B cell (primary cell): ENCODE measurements at regions not wholly inside any gene's neighbourhood (a gene's known extent, or its start where the extent isn't known, plus 50 kb on each side); places are given as distances from the start of the nearest gene placed in this dataset.

Source experiments
- ATAC-seq: fragments of 200-7000 bp; cut with Tn5 transposase; one replicate; pipeline ENCODE4 v1.10.0; 2021; ENCODE audit warnings: low read depth, mild to moderate bottlenecking, moderate number of reproducible peaks, moderate library complexity
- CTCF ChIA-PET: fragments of 350-600 bp; sonication (Branson Sonifier 250); formaldehyde crosslinking; loops from one replicate; lab custom pipeline; 2021; ENCODE audit warnings: antibody characterized with exemption, inconsistent platforms; lab: Charles Lee
- POLR2A ChIA-PET: fragments of 350-600 bp; sonication (Branson Sonifier 250); formaldehyde crosslinking; loops from one replicate; lab custom pipeline; 2021; ENCODE audit warnings: antibody characterized with exemption; lab: Charles Lee
- DNase-seq: peaks from one replicate; pipeline ENCODE4 v3.0.0; 2013
- H2AFZ ChIP-seq: 2 replicates; pipeline ENCODE4 v1.6.1; 2012; ENCODE audit warnings: mild to moderate bottlenecking, low read depth, low read length; ENCODE audit not compliant: insufficient read depth, poor library complexity, severe bottlenecking
- H3K27ac ChIP-seq, 2 donors: 1 replicate in 1 of 2; 2 replicates in 1 of 2; pipeline ENCODE4 v1.5.1; 2012 to 2013; ENCODE audit warnings: low read length in 2 of 2, mild to moderate bottlenecking in 2 of 2, moderate library complexity in 1 of 2
- H3K27me3 ChIP-seq, 4 experiments: fragments of 200-600 bp in 1 of 4; sonication (generic) in 1 of 4; replicated peaks in 1 of 4; 1 replicate in 2 of 4; 2 replicates in 2 of 4; pipeline versions ENCODE4 v1.6.1 to v1.7.0; 2013 to 2016; ENCODE audit warnings: low read length in 3 of 4, mild to moderate bottlenecking in 2 of 4, mixed read lengths in 1 of 4, moderate library complexity in 1 of 4; ENCODE audit not compliant: insufficient read depth in 4 of 4, control insufficient read depth in 3 of 4; ENCODE audit errors: control extremely low read depth in 1 of 4
- H3K36me3 ChIP-seq, 2 experiments: replicated peaks in 1 of 2; 1 replicate in 1 of 2; 2 replicates in 1 of 2; pipeline versions ENCODE4 v1.6.1 to v1.7.1; 2013; ENCODE audit warnings: low read length in 1 of 2; ENCODE audit not compliant: insufficient read depth in 2 of 2, control insufficient read depth in 1 of 2; ENCODE audit errors: control extremely low read depth in 1 of 2, extremely low read depth in 1 of 2
- H3K4me1 ChIP-seq, 2 donors: fragments of 200-600 bp in 1 of 2; sonication (generic) in 1 of 2; 1 replicate in 1 of 2; 2 replicates in 1 of 2; pipeline versions ENCODE4 v1.5.1 to v1.6.1; 2013 to 2017; ENCODE audit warnings: low read length in 2 of 2; ENCODE audit not compliant: control insufficient read depth in 2 of 2, insufficient read depth in 2 of 2
- H3K4me2 ChIP-seq: replicated peaks from 2 replicates; pipeline ENCODE3; 2012; ENCODE audit warnings: mild to moderate bottlenecking, low read depth, low read length; ENCODE audit not compliant: poor library complexity, severe bottlenecking
- H3K4me3 ChIP-seq, 5 experiments: fragments of 200-600 bp in 1 of 5; sonication (generic) in 1 of 5; 1 replicate in 3 of 5; 2 replicates in 2 of 5; pipeline versions ENCODE4 v1.5.1 to v1.7.0; 2011 to 2016; ENCODE audit warnings: low read length in 4 of 5, mild to moderate bottlenecking in 4 of 5, low read depth in 2 of 5, control low read depth in 1 of 5, moderate library complexity in 1 of 5; ENCODE audit not compliant: insufficient read depth in 1 of 5; ENCODE audit errors: control extremely low read depth in 1 of 5, extremely low read depth in 1 of 5
- H3K79me2 ChIP-seq: fragments of 200-600 bp; sonication (generic); one replicate; pipeline ENCODE4 v1.6.0; 2016; ENCODE audit warnings: low read length; ENCODE audit not compliant: control insufficient read depth, insufficient read depth
- H3K9ac ChIP-seq: fragments of 200-600 bp; sonication (generic); 2 replicates; pipeline ENCODE4 v1.6.1; 2017; ENCODE audit warnings: mild to moderate bottlenecking, low read length, moderate library complexity
- H3K9me3 ChIP-seq, 3 donors: one replicate each; pipeline versions ENCODE4 v1.6.1 to v1.7.1; 2013; ENCODE audit warnings: low read length in 2 of 3; ENCODE audit not compliant: control insufficient read depth in 2 of 3, insufficient read depth in 1 of 3; ENCODE audit errors: control extremely low read depth in 1 of 3
- H4K20me1 ChIP-seq: 2 replicates; pipeline ENCODE4 v1.6.0; 2012; ENCODE audit warnings: mild to moderate bottlenecking, low read length; ENCODE audit not compliant: insufficient read depth, control insufficient read depth, poor library complexity, severe bottlenecking
- H3K27ac Mint-ChIP-seq: one replicate; pipeline ENCODE4 v1.8.0; 2021; ENCODE audit warnings: mixed read lengths
- H3K27me3 Mint-ChIP-seq: one replicate; pipeline ENCODE4 v1.8.0; 2021; ENCODE audit warnings: mixed read lengths
- H3K4me1 Mint-ChIP-seq: one replicate; pipeline ENCODE4 v1.8.0; 2021; ENCODE audit warnings: mixed read lengths
- H3K4me3 Mint-ChIP-seq: one replicate; pipeline ENCODE4 v1.8.0; 2021; ENCODE audit warnings: mixed read lengths
- H3K9me3 Mint-ChIP-seq: one replicate; pipeline ENCODE4 v1.8.0; 2022; ENCODE audit warnings: mixed read lengths; ENCODE audit not compliant: insufficient read depth
- EZH2 ChIP-seq: IDR thresholded peaks from 2 replicates; pipeline ENCODE4 v1.6.1; 2012; ENCODE audit warnings: borderline replicate concordance, low read depth, mild to moderate bottlenecking, moderate library complexity, low read length; ENCODE audit not compliant: insufficient read depth, poor library complexity, severe bottlenecking
- WGBS: methylation state at CpG from one replicate; pipeline ENCODE4 v1.1.5; 2013; ENCODE audit warnings: missing lambda C conversion rate; ENCODE audit not compliant: insufficient coverage; 5-methylcytosine and 5-hydroxymethylcytosine counted together
- intact Hi-C: fragments of 100-400 bp; cut with micrococcal nuclease; formaldehyde crosslinking; loops from one replicate; pipeline ENCODE4 v1.10.0; 2022
- TF ChIP-seq, protein P1 (sequence below): fragments of 200-600 bp; IDR thresholded peaks from one replicate; pipeline ENCODE4 v1.8.0; 2022; ENCODE audit warnings: antibody characterized with exemption, mild to moderate bottlenecking

DNA sequence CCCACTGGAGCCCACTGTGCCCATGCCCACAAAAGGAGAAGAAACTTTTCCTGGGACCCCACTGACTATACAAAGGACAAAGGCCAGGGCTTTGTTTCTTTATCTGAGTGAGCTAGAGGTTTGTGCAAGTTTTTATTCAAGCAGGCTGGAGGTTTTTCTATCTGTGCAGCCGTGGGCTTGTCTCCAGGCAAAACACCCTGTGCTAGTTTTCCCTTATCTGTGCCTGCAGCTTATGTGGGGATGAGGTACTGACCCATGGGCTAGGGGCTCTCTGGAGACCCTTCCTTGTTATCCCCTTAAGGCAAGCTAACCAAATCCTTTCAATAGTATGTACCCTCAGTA lies 545.5 kb downstream of the ZPLD1 start:
- CTCF ChIA-PET = no interaction called here
- Histone ChIP-seq H3K4me3 (no peak overlapping the region), H3K27ac (no peak overlapping the region), H4K20me1 (no peaks in the 10 kb centered on the region), H3K79me2 (no peaks in the 10 kb centered on the region), H2AFZ (no peak overlapping the region), H3K36me3 (no peaks in the 10 kb centered on the region), H3K9me3 (no peaks in the 10 kb centered on the region), H3K27me3 (no peaks in the 10 kb centered on the region), H3K9ac (no peak overlapping the region), H3K4me2 (no peak overlapping the region), H3K4me1 (no peaks in the 10 kb centered on the region)
- no peak overlapping the region for H3K27ac Mint-ChIP-seq
- intact Hi-C loops = no loop called here
- ATAC-seq = no peak
- WGBS = 88% methylated on average over 1 of the region's 1 CpG
- no peaks in the 10 kb centered on the region for H3K4me1 Mint-ChIP-seq
- H3K27me3 Mint-ChIP-seq = no peaks in the 10 kb centered on the region
- TF ChIP-seq, protein P1, sequence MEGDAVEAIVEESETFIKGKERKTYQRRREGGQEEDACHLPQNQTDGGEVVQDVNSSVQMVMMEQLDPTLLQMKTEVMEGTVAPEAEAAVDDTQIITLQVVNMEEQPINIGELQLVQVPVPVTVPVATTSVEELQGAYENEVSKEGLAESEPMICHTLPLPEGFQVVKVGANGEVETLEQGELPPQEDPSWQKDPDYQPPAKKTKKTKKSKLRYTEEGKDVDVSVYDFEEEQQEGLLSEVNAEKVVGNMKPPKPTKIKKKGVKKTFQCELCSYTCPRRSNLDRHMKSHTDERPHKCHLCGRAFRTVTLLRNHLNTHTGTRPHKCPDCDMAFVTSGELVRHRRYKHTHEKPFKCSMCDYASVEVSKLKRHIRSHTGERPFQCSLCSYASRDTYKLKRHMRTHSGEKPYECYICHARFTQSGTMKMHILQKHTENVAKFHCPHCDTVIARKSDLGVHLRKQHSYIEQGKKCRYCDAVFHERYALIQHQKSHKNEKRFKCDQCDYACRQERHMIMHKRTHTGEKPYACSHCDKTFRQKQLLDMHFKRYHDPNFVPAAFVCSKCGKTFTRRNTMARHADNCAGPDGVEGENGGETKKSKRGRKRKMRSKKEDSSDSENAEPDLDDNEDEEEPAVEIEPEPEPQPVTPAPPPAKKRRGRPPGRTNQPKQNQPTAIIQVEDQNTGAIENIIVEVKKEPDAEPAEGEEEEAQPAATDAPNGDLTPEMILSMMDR = no peak
- no peak for TF ChIP-seq EZH2
- no peak for DNase-seq
- no peaks in the 10 kb centered on the region for H3K9me3 Mint-ChIP-seq
- POLR2A ChIA-PET = no interaction called here
- H3K4me3 Mint-ChIP-seq = no peak overlapping the region

DNA sequence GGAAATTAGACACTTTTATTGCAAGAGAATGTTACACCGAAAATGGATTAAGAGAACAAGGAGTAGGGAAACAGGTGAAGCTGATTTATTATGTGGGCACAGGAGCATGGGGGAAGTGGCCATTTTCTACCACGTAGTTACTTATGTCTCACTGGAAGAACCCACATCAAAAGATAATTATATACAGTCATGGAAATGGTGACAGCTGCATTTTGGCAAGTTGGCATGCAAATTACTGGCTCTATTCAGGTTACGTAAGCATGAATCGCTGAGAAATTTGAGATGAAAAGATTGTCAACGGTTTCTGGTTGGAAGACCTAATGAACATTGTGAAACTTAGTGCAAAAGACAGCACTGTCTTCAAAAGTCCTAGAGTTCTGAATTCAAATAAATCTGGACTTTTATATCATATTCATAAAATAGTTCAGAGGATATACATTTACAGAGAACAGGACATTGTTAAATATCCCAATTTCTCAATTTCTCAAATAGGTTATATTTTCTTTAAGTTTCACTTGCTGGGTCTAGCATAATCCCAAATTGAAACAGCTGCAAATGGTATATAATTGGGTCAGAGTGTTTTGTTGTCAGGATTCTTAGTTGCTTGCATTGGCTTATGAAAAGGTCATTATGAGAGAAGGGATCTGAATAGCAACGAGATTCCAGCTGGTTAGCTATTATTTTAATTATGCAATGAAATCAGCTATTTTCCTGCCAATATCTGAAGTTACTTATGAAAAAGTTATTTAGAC lies 567.8 kb downstream of the ZPLD1 start:
- Histone ChIP-seq H3K4me1 (no peaks in the 10 kb centered on the region), H3K36me3 (no peaks in the 10 kb centered on the region), H3K27ac (no peak overlapping the region), H3K9me3 (peaks cover 0 to 2% (median 0%) of the 10 kb centered on the region in 3 donors), H2AFZ (no peak overlapping the region), H4K20me1 (no peaks in the 10 kb centered on the region), H3K79me2 (no peaks in the 10 kb centered on the region), H3K27me3 (no peaks in the 10 kb centered on the region), H3K9ac (no peak overlapping the region), H3K4me3 (no peak overlapping the region), H3K4me2 (no peak overlapping the region)
- Mint-ChIP-seq H3K27ac (no peak overlapping the region), H3K4me1 (no peaks in the 10 kb centered on the region), H3K4me3 (no peak overlapping the region), H3K9me3 (peaks cover 2% of the 10 kb centered on the region), H3K27me3 (no peaks in the 10 kb centered on the region)
- WGBS = 31% methylated on average over 2 of the region's 6 CpGs
- intact Hi-C loops = no loop called here
- TF ChIP-seq EZH2 = no peak
- TF ChIP-seq, protein P1 = no peak
- POLR2A ChIA-PET = no interaction called here
- CTCF ChIA-PET = no interaction called here
- ATAC-seq = no peak
- no peak for DNase-seq
